Epidermal melanocyte (primary cell): ENCODE measurements at regions not wholly inside any gene's neighbourhood (a gene's known extent, or its start where the extent isn't known, plus 50 kb on each side); places are given as distances from the start of the nearest gene placed in this dataset.

Experiments used
- DNase-seq: peaks from one replicate; pipeline ENCODE4 v3.0.0; 2011; ENCODE audit warnings: low spot score; ENCODE audit not compliant: insufficient read length

- no peak for DNase-seq
These were observed 50.3 kb downstream of the NAV1 start for GRCh38 chr1:201589186-201589585.

GRCh38 chr1:201590474-201590873, 51.5 kb downstream of the NAV1 start:
- DNase-seq, result no peak

DNA sequence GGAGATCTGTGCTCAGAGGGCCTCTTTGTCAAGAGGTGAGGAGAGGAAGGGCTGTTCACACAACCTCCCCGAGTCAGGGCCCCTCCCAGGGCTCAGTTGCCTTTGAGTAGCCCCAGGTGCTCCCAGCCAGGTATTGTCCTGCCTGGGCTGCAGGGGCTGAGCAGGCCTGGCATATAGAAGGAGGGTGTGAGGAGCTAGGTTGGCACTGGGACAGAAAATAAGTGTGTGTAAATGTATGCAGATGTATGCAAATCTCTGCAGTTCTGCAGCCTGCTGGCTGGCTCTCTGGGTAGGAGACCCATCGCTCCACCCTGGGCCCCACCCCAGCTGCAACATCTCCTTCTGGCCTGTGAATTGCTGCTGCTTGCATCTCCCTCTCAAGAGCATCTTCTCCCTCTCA, 52.4 kb downstream of the NAV1 start:
- DNase-seq, result no peak

DNA sequence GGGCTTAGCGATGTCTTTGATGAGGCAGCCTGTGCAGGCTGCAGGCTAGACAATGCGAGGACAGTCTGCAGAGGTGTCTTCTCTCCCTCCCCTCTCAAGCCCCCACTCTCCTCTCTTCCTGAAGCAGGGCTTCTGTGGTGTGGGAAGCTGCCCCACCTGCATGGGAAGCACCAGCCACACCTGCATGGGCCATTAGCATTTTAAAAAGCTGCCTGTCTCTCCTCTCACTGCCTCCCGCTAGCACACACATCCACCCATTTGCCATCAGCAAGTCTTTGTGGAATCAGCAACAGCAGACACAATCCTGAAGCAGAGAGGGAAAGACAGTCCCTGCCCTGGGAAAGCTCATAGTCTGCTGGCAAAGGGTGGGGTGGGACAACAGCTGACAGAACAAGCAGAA, 53.1 kb downstream of the NAV1 start:
- no peak for DNase-seq

DNA sequence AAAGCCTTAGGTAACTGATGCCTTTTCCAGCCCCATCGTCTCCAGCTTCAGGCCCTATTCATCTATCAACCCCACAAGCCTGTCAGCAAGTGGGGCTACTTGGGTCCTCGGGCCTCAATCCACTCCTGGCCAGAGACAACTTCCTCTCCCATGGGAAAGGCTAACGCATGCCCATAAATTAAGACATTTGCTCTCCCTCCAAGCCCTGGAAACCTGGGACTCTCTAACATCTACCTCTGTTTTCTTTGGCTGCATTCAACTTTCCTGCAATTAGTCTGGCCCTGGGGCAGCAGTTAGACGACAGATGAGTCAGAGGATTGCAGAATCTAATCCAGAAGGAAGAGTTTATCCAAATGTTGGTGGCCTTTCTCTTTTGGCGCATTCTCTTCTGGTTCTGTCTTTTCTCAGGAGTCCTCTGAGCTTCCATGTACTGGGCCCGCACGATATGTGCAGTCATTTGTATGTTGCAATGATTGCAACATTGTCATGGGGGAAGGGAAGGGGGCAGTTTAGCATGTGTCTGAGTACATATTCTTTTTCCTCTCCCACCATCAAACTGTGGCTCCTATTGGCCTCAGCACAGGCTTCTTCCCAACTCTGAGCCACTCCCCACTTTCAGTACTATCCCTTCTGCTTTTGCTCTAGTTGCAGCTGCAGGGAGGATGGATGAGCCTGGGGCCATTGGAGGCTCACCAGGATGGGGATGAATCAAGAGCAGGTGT, 54.4 kb downstream of the NAV1 start:
- DNase-seq, result peak; percentile 59

- no peak for DNase-seq
These were observed 55.8 kb downstream of the NAV1 start for GRCh38 chr1:201594575-201595245.

DNA sequence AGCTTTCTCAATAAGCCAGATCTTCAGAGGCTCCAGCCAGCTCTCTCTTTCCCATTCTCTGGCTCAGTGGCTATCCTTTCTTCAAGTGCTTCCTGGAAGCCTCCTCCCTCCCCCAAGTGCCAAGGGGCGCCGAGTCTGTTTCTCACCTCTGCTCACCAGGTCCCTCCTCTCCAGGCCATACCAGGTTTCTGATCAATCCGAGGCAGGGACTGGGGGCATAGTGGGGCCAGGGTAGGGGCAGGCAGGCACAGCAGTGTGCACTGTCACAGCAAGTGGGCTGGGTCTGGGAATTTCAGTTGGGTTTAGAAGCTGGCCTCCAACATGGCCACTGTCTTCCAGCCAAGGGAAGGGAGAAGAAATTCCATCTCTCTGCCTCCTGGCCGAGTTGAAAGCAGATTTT, 56.5 kb downstream of the NAV1 start:
- no peak for DNase-seq

DNA sequence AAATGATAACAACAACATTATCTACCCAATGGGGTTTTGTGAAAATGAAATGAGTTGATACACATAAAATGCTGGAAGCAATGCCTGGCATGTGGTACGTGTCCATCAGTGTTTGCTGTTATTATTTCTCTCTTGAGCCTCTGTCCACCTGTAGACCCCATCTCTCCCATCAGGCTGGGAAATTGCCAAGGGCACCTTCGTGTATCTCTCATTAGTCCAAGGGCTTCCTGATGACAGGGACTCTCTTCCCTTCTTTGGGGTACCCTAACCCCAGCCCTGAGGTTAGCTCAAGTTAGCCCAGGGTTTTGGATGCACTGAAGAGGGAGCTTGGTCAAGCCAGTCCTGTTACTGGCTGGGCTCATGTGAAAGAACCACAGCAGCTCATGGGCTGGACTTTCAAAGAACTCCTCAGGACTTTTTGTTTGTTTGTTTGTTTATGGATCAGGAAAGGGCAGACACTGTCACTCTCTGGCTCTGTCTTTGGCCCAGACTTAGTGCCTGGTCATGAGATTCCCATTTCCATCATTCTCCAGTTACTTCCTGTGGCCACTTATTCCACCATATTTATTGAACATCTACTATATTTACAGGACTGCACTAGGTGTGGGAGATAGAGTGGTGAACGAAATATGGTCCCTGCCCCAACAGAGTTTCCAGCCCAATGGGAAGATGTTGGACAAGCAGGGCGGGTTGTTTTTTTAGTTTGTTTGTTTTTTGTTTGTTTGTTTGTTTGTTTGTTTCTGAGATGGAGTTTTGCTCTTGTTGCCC, 57.4 kb downstream of the NAV1 start:
- DNase-seq, result no peak

DNA sequence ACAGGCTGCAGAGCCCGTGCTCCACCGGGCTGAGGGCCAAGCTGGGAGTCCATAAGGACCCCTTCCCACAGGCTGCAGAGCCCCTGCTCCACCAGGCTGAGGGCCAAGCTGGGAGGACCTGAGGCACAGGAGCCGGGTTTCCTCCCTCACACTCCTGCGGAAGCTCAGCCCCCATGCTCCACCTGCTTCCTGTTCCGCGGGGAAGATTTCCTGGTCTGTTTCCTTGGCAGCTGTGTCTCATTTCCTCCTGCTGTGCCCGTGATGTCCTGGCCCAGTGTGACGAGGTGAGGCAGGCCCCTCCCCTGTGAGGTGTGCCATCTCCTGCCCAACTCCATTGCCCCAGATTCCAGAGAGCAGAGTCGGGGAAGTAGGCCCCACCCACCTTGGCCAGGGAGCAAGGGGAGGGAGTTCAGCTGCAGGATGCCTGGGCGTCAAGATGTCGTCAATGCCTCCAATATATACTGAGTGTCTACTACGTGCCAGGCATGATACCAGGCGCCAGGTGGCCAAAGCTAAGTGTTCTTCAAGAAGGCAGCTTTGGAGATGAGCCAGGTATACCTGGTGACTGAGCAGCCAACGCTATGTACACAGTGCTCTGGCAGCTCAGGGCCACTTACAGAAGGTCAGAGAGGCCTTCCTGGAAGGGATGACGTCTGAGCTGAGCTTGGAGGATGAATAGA, 58.8 kb downstream of the NAV1 start:
- DNase-seq, result no peak

GRCh38 chr1:201598396-201598795, 59.5 kb downstream of the NAV1 start:
- DNase-seq, result no peak

- DNase-seq, result no peak
These were observed 60.0 kb downstream of the NAV1 start for GRCh38 chr1:201598973-201599372.

DNA sequence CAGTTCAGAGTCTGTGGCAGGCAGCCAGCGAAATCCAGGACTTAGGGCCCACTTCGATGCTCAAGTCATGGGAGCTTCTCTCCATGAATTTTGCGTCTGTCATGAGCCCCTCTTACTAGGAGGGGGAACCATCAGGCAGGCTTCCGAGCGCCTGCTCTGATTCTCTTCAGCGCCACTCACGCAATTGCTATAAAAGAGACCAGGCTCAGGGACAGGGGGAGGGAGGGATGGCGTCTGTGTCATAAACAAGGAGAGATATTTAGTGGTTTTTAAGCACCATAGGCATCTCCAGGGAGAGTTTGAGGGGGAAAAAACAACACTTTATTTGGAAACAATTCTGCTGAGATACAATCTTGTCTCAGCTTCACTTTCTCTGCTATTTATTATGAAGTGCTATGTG, 60.6 kb downstream of the NAV1 start:
- DNase-seq, result no peak

DNA sequence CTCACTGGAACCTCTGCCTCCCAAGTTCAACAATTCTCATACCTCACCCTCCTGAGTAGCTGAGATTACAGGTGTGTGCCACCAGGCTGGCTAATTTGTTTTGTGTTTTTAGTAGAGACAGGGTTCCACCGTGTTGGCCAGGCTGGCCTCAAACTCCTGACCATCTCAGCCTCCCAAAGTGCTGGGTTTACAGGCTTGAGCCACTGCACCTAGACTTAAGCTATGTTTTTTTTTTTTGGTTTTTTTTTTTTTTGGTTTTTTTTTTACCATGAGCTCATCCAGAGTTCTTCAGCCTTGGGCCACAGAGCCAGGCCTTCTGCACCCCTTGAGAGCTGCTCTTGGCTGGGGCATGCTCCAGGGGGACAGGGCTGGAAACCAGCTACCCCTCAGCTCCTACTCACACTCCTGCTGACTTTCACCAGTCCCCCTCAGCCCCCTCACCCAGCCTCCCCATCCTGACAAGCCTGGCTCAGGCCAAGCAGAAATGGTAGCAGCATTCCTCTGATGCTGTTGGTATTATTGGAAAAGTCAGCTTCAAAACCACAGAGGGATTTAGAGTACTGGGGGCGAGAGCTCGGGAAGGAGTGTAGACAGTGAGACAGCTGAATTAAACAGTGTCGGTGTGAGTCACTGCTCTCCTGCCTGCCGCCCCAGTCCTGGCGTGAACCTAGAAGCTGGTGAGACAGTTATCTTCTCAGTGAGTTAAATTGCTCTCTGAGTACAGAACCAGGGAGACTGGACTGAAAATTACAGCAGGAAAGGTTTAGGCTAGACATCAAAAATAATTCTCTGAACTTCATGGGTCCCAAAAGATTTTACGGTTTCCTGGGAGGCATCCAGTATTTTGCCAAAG, 63.7 kb downstream of the NAV1 start:
- no peak for DNase-seq

- DNase-seq, result no peak
These were observed 64.8 kb downstream of the NAV1 start for GRCh38 chr1:201603613-201604232.

DNA sequence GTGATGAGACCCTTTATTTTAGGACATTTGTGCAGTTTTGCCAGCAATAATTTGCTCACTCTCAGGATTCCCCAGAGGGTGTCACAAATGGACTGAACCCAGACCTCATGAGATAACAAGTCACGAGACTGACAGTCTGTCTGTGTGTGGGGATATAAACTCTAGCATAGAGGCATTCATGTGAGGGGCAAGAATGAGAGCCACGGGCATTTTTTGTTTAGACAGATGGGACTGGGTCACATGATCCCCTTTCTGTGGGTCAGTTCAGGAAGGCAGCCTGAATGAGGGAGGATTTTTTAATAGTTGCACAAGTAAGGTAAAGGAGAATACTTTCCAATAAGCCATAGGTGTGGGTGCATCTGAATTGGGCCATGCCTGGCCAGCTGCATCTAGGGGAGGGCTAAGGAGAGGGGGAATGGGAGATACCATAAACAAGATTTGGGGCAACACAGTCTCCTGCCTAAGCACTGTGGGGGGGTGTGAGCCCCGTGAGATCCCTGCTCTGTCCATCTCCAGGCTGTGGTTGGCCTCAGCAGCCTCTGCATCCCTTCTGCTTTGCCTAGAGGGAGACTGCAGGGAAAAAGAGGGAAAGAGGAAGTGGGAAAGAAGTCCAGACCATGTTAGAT, 66.6 kb downstream of the NAV1 start:
- DNase-seq, result peak; percentile 63

DNA sequence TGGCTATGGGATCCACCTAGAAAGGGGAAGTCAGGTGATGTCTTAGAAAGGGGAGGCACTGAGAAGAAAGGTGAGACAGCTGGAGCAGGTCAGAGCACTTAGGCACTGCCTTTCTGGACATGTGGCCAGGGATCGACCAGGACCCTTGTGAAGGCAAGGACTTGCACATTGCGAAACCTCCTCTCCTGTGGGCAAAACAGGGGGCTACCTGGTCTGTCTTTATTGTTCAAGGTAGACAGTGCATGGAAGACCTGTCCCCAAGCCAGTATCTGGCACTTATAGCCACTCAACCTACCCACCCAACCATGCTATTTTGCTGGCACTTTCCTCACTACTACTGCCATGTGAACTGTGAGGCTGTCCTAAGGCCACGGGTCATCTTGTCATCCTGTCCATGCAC, 67.2 kb downstream of the NAV1 start:
- no peak for DNase-seq

- no peak for DNase-seq
These were observed 67.7 kb downstream of the NAV1 start for GRCh38 chr1:201606623-201607022.

GRCh38 chr1:201608635-201609395, 69.9 kb downstream of the NAV1 start:
- DNase-seq, result peak; percentile 60

DNA sequence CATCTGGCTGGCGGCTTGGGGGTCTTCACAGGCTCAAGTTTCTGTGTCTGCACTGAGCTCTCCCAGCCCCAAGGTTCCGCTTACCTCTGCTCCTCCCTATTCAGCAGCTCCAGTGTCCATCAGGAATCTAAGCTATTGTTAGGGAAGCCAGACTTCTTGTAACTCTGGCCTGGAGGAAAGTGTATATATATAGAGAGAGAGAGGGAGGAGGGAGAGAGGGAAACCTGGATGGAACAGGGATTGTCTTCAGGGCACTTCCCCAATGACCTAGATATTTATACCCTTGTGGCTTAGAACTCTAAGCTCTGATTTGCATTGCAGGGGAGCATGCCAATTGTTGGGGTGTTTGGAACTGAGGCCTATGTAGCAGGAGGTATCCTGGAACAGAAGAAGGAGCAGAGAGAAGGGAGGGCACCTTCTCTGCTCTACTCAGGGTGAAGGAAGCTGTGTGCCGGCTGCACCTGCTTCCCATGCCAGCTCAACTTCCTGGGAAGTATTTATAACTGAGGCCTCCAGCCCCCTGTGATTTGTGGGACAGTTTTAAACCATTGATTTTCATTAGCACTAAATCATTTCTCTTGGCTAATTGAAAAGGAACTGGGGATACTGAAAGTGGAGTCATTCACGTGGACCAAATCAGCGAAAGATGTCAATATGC, 70.9 kb downstream of the NAV1 start:
- DNase-seq, result no peak
